Spleen (tissue), 7 donors: ENCODE measurements at regions not wholly inside any gene's neighbourhood (a gene's known extent, or its start where the extent isn't known, plus 50 kb on each side); places are given as distances from the start of the nearest gene placed in this dataset.

Source experiments
- CTCF ChIP-seq, 11 experiments: fragments of 200-600 bp in 7 of 11; fragments of 450-650 bp in 4 of 11; sonication (generic) in 4 of 11; IDR thresholded peaks in 8 of 11; conservative IDR thresholded peaks in 3 of 11; 1 replicate in 7 of 11; 2 replicates in 4 of 11; pipeline versions ENCODE4 v1.4.0 to v1.8.0; 2016 to 2021; ENCODE audit warnings: antibody characterized with exemption in 11 of 11, inconsistent platforms in 4 of 11, mild to moderate bottlenecking in 1 of 11
- POLR2A ChIP-seq, 3 donors: fragments of 450-650 bp; IDR thresholded peaks; one replicate each; pipeline ENCODE4 v1.5.1; 2017; ENCODE audit warnings: antibody characterized with exemption in 3 of 3, mild to moderate bottlenecking in 1 of 3
- POLR2AphosphoS5 ChIP-seq, 3 donors: sonication (generic); formaldehyde crosslinking; IDR thresholded peaks; one replicate each; pipeline ENCODE4 v1.5.1; 2017; ENCODE audit warnings: antibody characterized with exemption in 3 of 3
- donor health status: DM: no; HTN: no; CAD: no; lungs with moderate emphysema.
- donor health status: DM: no; HTN: no; CAD: no.
- donor health status: DM: no; HTN: no; CAD: no.

GRCh38 chr11:88012456-88012855 lies 162.8 kb downstream of the RAB38 start:
- no peak for TF ChIP-seq CTCF (IDR thresholded peaks at IDR 0.05 in 8 of 11, conservative IDR thresholded peaks at IDR 0.05 in 3 of 11)
- no peak for TF ChIP-seq POLR2A (IDR thresholded peaks at IDR 0.05)
- no peak for TF ChIP-seq POLR2AphosphoS5 (IDR thresholded peaks at IDR 0.05)
